Karpas-422 (cell line): ENCODE measurements at regions not wholly inside any gene's neighbourhood (a gene's known extent, or its start where the extent isn't known, plus 50 kb on each side); places are given as distances from the start of the nearest gene placed in this dataset.
"Not testable (repeated sequence)": the region's sequence is repeated elsewhere in the genome, so short reads cannot be mapped to it uniquely, and the experiment has no call there.

Experiments used
- DNase-seq: peaks from one replicate; pipeline ENCODE4 v3.0.0-alpha.2; 2015
- H2AFZ ChIP-seq: fragments of 200-600 bp; sonication (generic); 2 replicates; pipeline ENCODE4 v1.6.1; 2014; ENCODE audit warnings: antibody characterized with exemption, low read length, mixed read lengths
- H3K27ac ChIP-seq: fragments of 200-600 bp; sonication (generic); 2 replicates; pipeline ENCODE4 v1.5.1; 2014; ENCODE audit warnings: mild to moderate bottlenecking, low read length, moderate library complexity
- H3K27me3 ChIP-seq: fragments of 200-600 bp; sonication (generic); 2 replicates; pipeline ENCODE4 v1.6.1; 2014; ENCODE audit warnings: low read length, mixed read lengths
- H3K36me3 ChIP-seq: fragments of 200-600 bp; sonication (generic); 2 replicates; pipeline ENCODE4 v1.6.1; 2014; ENCODE audit warnings: low read length, mixed read lengths; ENCODE audit not compliant: insufficient read depth
- H3K4me1 ChIP-seq: fragments of 200-600 bp; sonication (generic); 2 replicates; pipeline ENCODE4 v1.6.1; 2014; ENCODE audit warnings: mild to moderate bottlenecking, low read length, mixed read lengths
- H3K4me2 ChIP-seq: fragments of 200-600 bp; sonication (generic); 2 replicates; pipeline ENCODE4 v1.6.1; 2014; ENCODE audit warnings: low read length, low read depth, mild to moderate bottlenecking; ENCODE audit not compliant: poor library complexity, severe bottlenecking
- H3K4me3 ChIP-seq: fragments of 200-600 bp; sonication (generic); 2 replicates; pipeline ENCODE4 v1.5.1; 2014; ENCODE audit warnings: mild to moderate bottlenecking, antibody characterized with exemption, low read length, mixed read lengths
- H3K79me2 ChIP-seq: fragments of 200-600 bp; sonication (generic); 2 replicates; pipeline ENCODE4 v1.6.1; 2014; ENCODE audit warnings: mild to moderate bottlenecking, low read length, mixed read lengths
- H3K9ac ChIP-seq: fragments of 200-600 bp; sonication (generic); 2 replicates; pipeline ENCODE4 v1.6.0; 2014; ENCODE audit warnings: low read length
- H3K9me2 ChIP-seq: fragments of 200-600 bp; sonication (generic), shearing (Covaris generic); replicated peaks from 2 replicates; pipeline ENCODE4 v1.6.0; 2014; ENCODE audit warnings: mild to moderate bottlenecking, low read length, moderate library complexity; ENCODE audit not compliant: insufficient read depth
- H3K9me3 ChIP-seq: fragments of 300-700, 200-600 bp; sonication (generic); 2 replicates; pipeline ENCODE4 v1.6.1; 2014; ENCODE audit warnings: low read length, mixed read lengths
- H4K20me1 ChIP-seq: fragments of 200-600 bp; sonication (generic); 2 replicates; pipeline ENCODE4 v1.6.1; 2014; ENCODE audit warnings: mild to moderate bottlenecking, antibody characterized with exemption, low read length, low read depth; ENCODE audit not compliant: insufficient read depth

GRCh38 chr5:85533341-85534047 is 1084.2 kb upstream of the COX7C start:
- no peaks in the 10 kb centered on the region for H3K27me3 ChIP-seq
- no peak overlapping the region for H2AFZ ChIP-seq
- no peak overlapping the region for H3K4me2 ChIP-seq
- H3K36me3 ChIP-seq: no peaks in the 10 kb centered on the region
- H4K20me1 ChIP-seq: no peaks in the 10 kb centered on the region
- H3K27ac ChIP-seq: no peak overlapping the region
- H3K9me3 ChIP-seq: peaks cover 27% of the 10 kb centered on the region
- no peaks in the 10 kb centered on the region for H3K79me2 ChIP-seq
- DNase-seq: no peak
- H3K4me1 ChIP-seq: no peaks in the 10 kb centered on the region
- no peak overlapping the region for H3K4me3 ChIP-seq
- H3K9ac ChIP-seq: no peak overlapping the region
- H3K9me2 ChIP-seq: no peaks in the 10 kb centered on the region

DNA sequence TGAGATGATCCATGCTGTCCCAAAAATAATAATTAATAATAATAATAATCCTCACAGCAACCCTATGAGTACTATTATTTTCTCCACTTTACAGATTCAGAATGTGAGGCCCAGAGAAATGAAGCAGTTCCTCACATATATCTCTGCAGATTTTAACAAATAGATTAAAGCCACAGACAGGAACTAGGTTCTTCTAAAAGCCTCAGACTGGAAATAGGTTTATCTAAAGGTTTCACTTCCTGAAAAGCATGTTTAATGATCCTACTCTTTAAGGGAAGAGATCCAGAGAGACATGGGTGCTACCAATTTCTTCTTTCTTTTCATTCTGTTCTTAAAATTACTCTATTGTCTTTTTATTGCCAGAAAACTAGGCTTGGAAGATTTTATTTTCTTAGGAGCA is 1079.4 kb upstream of the COX7C start:
- H3K27ac ChIP-seq: no peak overlapping the region
- H3K4me2 ChIP-seq: no peak overlapping the region
- H3K4me1 ChIP-seq: no peaks in the 10 kb centered on the region
- H3K79me2 ChIP-seq: no peaks in the 10 kb centered on the region
- no peak overlapping the region for H2AFZ ChIP-seq
- H3K9me3 ChIP-seq: peaks cover 30% of the 10 kb centered on the region
- no peak overlapping the region for H3K4me3 ChIP-seq
- H3K36me3 ChIP-seq: no peaks in the 10 kb centered on the region
- no peaks in the 10 kb centered on the region for H4K20me1 ChIP-seq
- H3K9ac ChIP-seq: no peak overlapping the region
- no peaks in the 10 kb centered on the region for H3K9me2 ChIP-seq
- no peak for DNase-seq
- no peaks in the 10 kb centered on the region for H3K27me3 ChIP-seq

- Histone ChIP-seq H3K9me2 (no peaks in the 10 kb centered on the region), H3K4me1 (no peaks in the 10 kb centered on the region), H3K36me3 (no peaks in the 10 kb centered on the region), H3K4me3 (no peak overlapping the region), H3K79me2 (no peaks in the 10 kb centered on the region), H2AFZ (no peak overlapping the region), H3K9ac (no peak overlapping the region), H3K27ac (no peak overlapping the region), H3K9me3 (peaks cover 20% of the 10 kb centered on the region), H4K20me1 (no peaks in the 10 kb centered on the region), H3K27me3 (no peaks in the 10 kb centered on the region), H3K4me2 (no peak overlapping the region)
- no peak for DNase-seq
These were observed 1072.6 kb upstream of the COX7C start for GRCh38 chr5:85545129-85545528.

DNA sequence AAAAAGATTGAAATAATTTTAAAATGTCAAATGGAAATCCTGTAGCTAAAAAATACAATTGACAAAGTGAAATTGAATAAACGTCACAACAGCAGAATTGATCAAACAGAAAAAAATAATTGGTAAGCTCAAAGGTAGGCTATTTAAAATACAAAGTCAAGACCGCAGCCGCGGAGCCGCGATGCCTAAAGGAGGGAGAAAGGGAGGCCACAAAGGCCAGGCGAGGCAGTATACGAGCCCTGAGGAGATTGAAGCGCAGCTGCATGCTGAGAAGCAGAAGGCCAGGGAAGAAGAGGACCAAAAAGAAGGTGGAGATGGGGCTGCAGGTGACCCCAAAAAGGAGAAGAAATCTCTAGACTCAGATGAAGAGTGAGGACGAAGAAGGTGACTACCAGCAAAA is 1068.5 kb upstream of the COX7C start:
- H3K4me3 ChIP-seq: no peak overlapping the region
- H3K9ac ChIP-seq: no peak overlapping the region
- H3K36me3 ChIP-seq: no peaks in the 10 kb centered on the region
- H3K4me2 ChIP-seq: no peak overlapping the region
- H2AFZ ChIP-seq: no peak overlapping the region
- no peaks in the 10 kb centered on the region for H4K20me1 ChIP-seq
- H3K4me1 ChIP-seq: no peaks in the 10 kb centered on the region
- no peak overlapping the region for H3K27ac ChIP-seq
- H3K9me2 ChIP-seq: no peaks in the 10 kb centered on the region
- H3K27me3 ChIP-seq: no peaks in the 10 kb centered on the region
- peaks cover 10% of the 10 kb centered on the region for H3K9me3 ChIP-seq
- no peaks in the 10 kb centered on the region for H3K79me2 ChIP-seq
- DNase-seq: no peak

GRCh38 chr5:85549836-85550599 is 1067.7 kb upstream of the COX7C start:
- H3K4me1 ChIP-seq: no peaks in the 10 kb centered on the region
- H3K9me2 ChIP-seq: no peaks in the 10 kb centered on the region
- peaks cover 12% of the 10 kb centered on the region for H3K9me3 ChIP-seq
- no peak overlapping the region for H2AFZ ChIP-seq
- H3K27ac ChIP-seq: no peak overlapping the region
- no peak overlapping the region for H3K9ac ChIP-seq
- no peaks in the 10 kb centered on the region for H3K36me3 ChIP-seq
- no peaks in the 10 kb centered on the region for H3K27me3 ChIP-seq
- H3K79me2 ChIP-seq: no peaks in the 10 kb centered on the region
- H4K20me1 ChIP-seq: no peaks in the 10 kb centered on the region
- no peak for DNase-seq
- no peak overlapping the region for H3K4me2 ChIP-seq
- H3K4me3 ChIP-seq: no peak overlapping the region

DNA sequence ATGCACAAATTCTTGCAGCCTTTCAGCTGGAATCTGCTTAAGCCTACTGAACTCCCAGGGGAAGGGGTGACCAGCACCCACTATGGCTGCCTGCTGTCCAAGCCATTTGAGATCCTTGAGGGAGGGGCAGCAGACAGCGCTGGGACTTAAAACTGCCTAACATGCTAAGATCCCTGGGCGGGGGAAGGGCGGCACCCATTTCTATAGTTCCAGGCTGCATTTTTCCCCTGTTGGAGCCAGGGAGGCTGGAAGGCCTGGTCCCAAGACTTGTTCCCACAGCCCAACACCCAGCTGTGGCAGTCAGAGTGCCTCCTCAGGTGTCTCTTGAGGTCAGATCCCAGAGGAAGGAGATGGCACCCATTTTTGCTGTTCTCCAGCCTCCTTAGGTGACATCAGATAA is 1061.3 kb upstream of the COX7C start:
- H3K79me2 ChIP-seq: no peaks in the 10 kb centered on the region
- H3K36me3 ChIP-seq: no peaks in the 10 kb centered on the region
- H3K9ac ChIP-seq: no peak overlapping the region

DNA sequence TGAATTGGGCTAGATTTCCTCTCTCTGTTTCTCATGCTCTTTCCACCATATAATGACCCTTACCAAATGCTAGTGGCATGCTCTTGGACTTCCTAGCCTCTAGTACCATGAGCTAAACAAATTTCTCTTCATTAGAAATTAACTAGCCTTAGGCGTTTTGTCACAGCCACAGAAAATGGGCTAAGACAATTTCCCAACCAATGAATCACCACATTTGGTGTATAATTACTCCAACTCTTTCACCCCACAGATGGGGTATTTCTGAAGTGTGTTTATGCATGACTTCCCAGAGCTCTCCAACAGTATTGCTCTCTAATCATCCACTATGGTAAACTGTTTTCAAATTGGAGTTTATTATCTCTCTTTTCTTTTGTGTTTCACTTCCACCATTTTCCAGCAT is 1041.1 kb upstream of the COX7C start:
- H3K4me1 ChIP-seq: no peaks in the 10 kb centered on the region
- H3K9ac ChIP-seq: no peak overlapping the region
- no peaks in the 10 kb centered on the region for H3K79me2 ChIP-seq
- H3K9me3 ChIP-seq: peaks cover 21% of the 10 kb centered on the region
- H3K4me2 ChIP-seq: no peak overlapping the region
- H3K36me3 ChIP-seq: no peaks in the 10 kb centered on the region
- H4K20me1 ChIP-seq: no peaks in the 10 kb centered on the region
- H3K27ac ChIP-seq: no peak overlapping the region
- H3K27me3 ChIP-seq: no peaks in the 10 kb centered on the region
- no peaks in the 10 kb centered on the region for H3K9me2 ChIP-seq
- no peak for DNase-seq
- no peak overlapping the region for H2AFZ ChIP-seq
- H3K4me3 ChIP-seq: no peak overlapping the region

More for the DNA sequence above, 1061.3 kb upstream of the COX7C start:
- DNase-seq: no peak
- H2AFZ ChIP-seq: no peak overlapping the region
- H3K4me3 ChIP-seq: no peak overlapping the region
- no peaks in the 10 kb centered on the region for H3K9me2 ChIP-seq
- H3K4me2 ChIP-seq: no peak overlapping the region
- H4K20me1 ChIP-seq: no peaks in the 10 kb centered on the region
- no peaks in the 10 kb centered on the region for H3K27me3 ChIP-seq
- no peak overlapping the region for H3K27ac ChIP-seq
- peaks cover 15% of the 10 kb centered on the region for H3K9me3 ChIP-seq
- H3K4me1 ChIP-seq: no peaks in the 10 kb centered on the region

GRCh38 chr5:85587806-85588205 is 1029.9 kb upstream of the COX7C start:
- H3K4me3 ChIP-seq, H3K27ac ChIP-seq, H3K36me3 ChIP-seq, H3K27me3 ChIP-seq, H3K79me2 ChIP-seq, H3K4me1 ChIP-seq, H2AFZ ChIP-seq, DNase-seq, H3K4me2 ChIP-seq, H3K9ac ChIP-seq, H3K9me2 ChIP-seq, H4K20me1 ChIP-seq: not testable (repeated sequence)
- peaks cover 12% of the 10 kb centered on the region for H3K9me3 ChIP-seq
